ENCODE measurements at regions not wholly inside any gene's neighbourhood (a gene's known extent, or its start where the extent isn't known, plus 50 kb on each side); places are given as distances from the start of the nearest gene placed in this dataset.

DNA sequence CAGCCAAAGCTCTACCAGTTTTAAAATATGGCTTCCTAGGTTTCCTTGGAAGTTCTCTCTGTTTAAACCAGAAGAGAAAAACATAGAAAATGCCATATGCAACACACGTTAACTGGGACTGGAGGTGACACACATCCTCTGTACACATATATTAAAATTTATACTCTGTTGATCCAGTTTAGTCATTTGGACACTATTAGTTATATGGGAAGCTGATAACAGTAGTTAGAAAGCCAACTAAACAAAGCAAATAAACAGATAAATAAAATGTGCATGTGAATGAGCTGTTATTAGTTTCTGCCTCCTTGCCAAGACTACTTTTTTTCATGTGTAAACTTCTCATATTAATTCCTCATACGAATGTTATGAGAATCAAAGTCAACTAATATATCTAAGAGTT lies 1249.2 kb upstream of the CDH6 start:
- no peaks in the 10 kb centered on the region for H3K9me3 ChIP-seq
- H3K27me3 ChIP-seq = no peaks in the 10 kb centered on the region
- no peak overlapping the region for H3K27ac ChIP-seq
- intact Hi-C loops (cut with DNase I; ENCODE audit: low total_unique reads) = no loop called here
- DNase-seq (ENCODE audit: low spot score in 2 of 2) = no peak
- no peaks in the 10 kb centered on the region for H3K4me1 ChIP-seq
- no peak overlapping the region for H3K4me3 ChIP-seq
- H3K36me3 ChIP-seq = no peaks in the 10 kb centered on the region
- TF ChIP-seq POLR2A (IDR thresholded peaks at IDR 0.05) (no peak), POLR2AphosphoS5 (IDR thresholded peaks at IDR 0.05) (no peak)
- TF ChIP-seq, protein P1, sequence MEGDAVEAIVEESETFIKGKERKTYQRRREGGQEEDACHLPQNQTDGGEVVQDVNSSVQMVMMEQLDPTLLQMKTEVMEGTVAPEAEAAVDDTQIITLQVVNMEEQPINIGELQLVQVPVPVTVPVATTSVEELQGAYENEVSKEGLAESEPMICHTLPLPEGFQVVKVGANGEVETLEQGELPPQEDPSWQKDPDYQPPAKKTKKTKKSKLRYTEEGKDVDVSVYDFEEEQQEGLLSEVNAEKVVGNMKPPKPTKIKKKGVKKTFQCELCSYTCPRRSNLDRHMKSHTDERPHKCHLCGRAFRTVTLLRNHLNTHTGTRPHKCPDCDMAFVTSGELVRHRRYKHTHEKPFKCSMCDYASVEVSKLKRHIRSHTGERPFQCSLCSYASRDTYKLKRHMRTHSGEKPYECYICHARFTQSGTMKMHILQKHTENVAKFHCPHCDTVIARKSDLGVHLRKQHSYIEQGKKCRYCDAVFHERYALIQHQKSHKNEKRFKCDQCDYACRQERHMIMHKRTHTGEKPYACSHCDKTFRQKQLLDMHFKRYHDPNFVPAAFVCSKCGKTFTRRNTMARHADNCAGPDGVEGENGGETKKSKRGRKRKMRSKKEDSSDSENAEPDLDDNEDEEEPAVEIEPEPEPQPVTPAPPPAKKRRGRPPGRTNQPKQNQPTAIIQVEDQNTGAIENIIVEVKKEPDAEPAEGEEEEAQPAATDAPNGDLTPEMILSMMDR (IDR thresholded peaks at IDR 0.05) = no peak

- Histone ChIP-seq H3K36me3 (no peaks in the 10 kb centered on the region), H3K4me1 (no peaks in the 10 kb centered on the region), H3K4me3 (no peak overlapping the region), H3K9me3 (no peaks in the 10 kb centered on the region), H3K27ac (no peak overlapping the region), H3K27me3 (no peaks in the 10 kb centered on the region)
- intact Hi-C loops (cut with DNase I; ENCODE audit: low total_unique reads) = no loop called here
- no peak for DNase-seq (ENCODE audit: low spot score in 2 of 2)
- TF ChIP-seq POLR2A (IDR thresholded peaks at IDR 0.05) (no peak), POLR2AphosphoS5 (IDR thresholded peaks at IDR 0.05) (no peak)
- TF ChIP-seq, protein P1 (IDR thresholded peaks at IDR 0.05) = no peak
Measured at GRCh38 chr5:29942089-29942488, 1251.4 kb upstream of the CDH6 start.

- Histone ChIP-seq H3K9me3 (no peaks in the 10 kb centered on the region), H3K36me3 (no peaks in the 10 kb centered on the region), H3K27me3 (no peaks in the 10 kb centered on the region), H3K4me1 (no peaks in the 10 kb centered on the region), H3K4me3 (no peak overlapping the region), H3K27ac (no peak overlapping the region)
- TF ChIP-seq POLR2AphosphoS5 (IDR thresholded peaks at IDR 0.05) (no peak), POLR2A (IDR thresholded peaks at IDR 0.05) (no peak)
- TF ChIP-seq, protein P1 (IDR thresholded peaks at IDR 0.05) = no peak
- DNase-seq (ENCODE audit: low spot score in 2 of 2) = no peak
- intact Hi-C loops (cut with DNase I; ENCODE audit: low total_unique reads) = no loop called here
Measured at GRCh38 chr5:29939988-29940387, 1253.5 kb upstream of the CDH6 start.

GRCh38 chr5:29935371-29935770 lies 1258.1 kb upstream of the CDH6 start:
- H3K9me3 ChIP-seq = no peaks in the 10 kb centered on the region
- no peak for TF ChIP-seq POLR2A (IDR thresholded peaks at IDR 0.05)
- TF ChIP-seq, protein P1 (IDR thresholded peaks at IDR 0.05) = no peak
- TF ChIP-seq POLR2AphosphoS5 (IDR thresholded peaks at IDR 0.05) = no peak
- no peak overlapping the region for H3K27ac ChIP-seq
- intact Hi-C loops (cut with DNase I; ENCODE audit: low total_unique reads) = no loop called here
- H3K36me3 ChIP-seq = no peaks in the 10 kb centered on the region
- H3K4me3 ChIP-seq = no peak overlapping the region
- H3K27me3 ChIP-seq = no peaks in the 10 kb centered on the region
- DNase-seq (ENCODE audit: low spot score in 2 of 2) = no peak
- H3K4me1 ChIP-seq = no peaks in the 10 kb centered on the region

DNA sequence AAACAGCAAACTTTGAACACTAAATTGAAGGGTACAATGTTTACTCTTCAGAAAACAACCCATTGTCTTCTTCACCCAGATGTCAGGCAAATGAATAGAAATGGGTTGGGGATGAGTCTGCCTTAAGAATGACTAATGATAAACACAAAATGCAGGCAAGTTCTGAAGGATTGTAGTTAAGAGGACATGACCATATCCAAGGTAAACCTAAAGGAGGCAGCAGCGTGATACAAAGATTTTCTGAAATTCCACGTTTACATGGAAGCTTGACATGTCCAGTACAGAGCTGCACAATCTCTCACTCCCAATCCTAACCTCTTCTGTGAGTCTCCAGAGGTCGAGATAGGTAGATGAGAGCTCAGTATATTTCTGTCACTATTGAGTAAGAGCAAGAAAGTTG lies 1263.2 kb upstream of the CDH6 start:
- no peaks in the 10 kb centered on the region for H3K36me3 ChIP-seq
- intact Hi-C loops (cut with DNase I; ENCODE audit: low total_unique reads) = no loop called here
- no peak overlapping the region for H3K4me3 ChIP-seq
- H3K27me3 ChIP-seq = no peaks in the 10 kb centered on the region
- H3K4me1 ChIP-seq = no peaks in the 10 kb centered on the region
- no peaks in the 10 kb centered on the region for H3K9me3 ChIP-seq
- DNase-seq (ENCODE audit: low spot score in 2 of 2) = no peak
- TF ChIP-seq POLR2AphosphoS5 (IDR thresholded peaks at IDR 0.05) (no peak), POLR2A (IDR thresholded peaks at IDR 0.05) (no peak)
- TF ChIP-seq, protein P1 (IDR thresholded peaks at IDR 0.05) = no peak
- no peak overlapping the region for H3K27ac ChIP-seq
